OCI-LY3 (cell line): ENCODE measurements at regions not wholly inside any gene's neighbourhood (a gene's known extent, or its start where the extent isn't known, plus 50 kb on each side); places are given as distances from the start of the nearest gene placed in this dataset.

Experiments
- H2AFZ ChIP-seq: fragments of 200-600, 300-600 bp; shearing (Covaris generic); 2 replicates; pipeline ENCODE4 v1.6.0; 2014; ENCODE audit warnings: antibody characterized with exemption, low read depth, low read length
- H3K27ac ChIP-seq: fragments of 200-600, 300-600 bp; sonication (generic); 2 replicates; pipeline ENCODE4 v1.5.1; 2014; ENCODE audit warnings: mild to moderate bottlenecking, low read length, moderate library complexity, mixed read lengths
- H3K27me3 ChIP-seq: fragments of 200-600, 300-600 bp; sonication (generic); 2 replicates; pipeline ENCODE4 v1.6.1; 2014; ENCODE audit warnings: low read depth, low read length, mixed read lengths
- H3K36me3 ChIP-seq: fragments of 200-600, 300-600 bp; sonication (generic); replicated peaks from 2 replicates; pipeline ENCODE3; 2014; ENCODE audit warnings: low read depth, low read length, mixed read lengths
- H3K4me1 ChIP-seq: fragments of 300-600, 200-600 bp; sonication (generic); 2 replicates; pipeline ENCODE4 v1.6.1; 2014; ENCODE audit warnings: low read length, mixed read lengths
- H3K4me2 ChIP-seq: fragments of 200-600, 300-600 bp; sonication (generic); 2 replicates; pipeline ENCODE4 v1.6.1; 2014; ENCODE audit warnings: low read length, mixed read lengths
- H3K4me3 ChIP-seq: fragments of 300-600, 200-600 bp; sonication (generic); 2 replicates; pipeline ENCODE4 v1.5.1; 2014; ENCODE audit warnings: antibody characterized with exemption, mild to moderate bottlenecking, low read length, moderate library complexity
- H3K79me2 ChIP-seq: fragments of 300-600, 200-600 bp; shearing (Covaris generic); 2 replicates; pipeline ENCODE4 v1.6.1; 2014; ENCODE audit warnings: mild to moderate bottlenecking, low read length, mixed read lengths
- H3K9ac ChIP-seq: fragments of 300-600, 200-600 bp; shearing (Covaris generic); 2 replicates; pipeline ENCODE4 v1.6.0; 2014; ENCODE audit warnings: mild to moderate bottlenecking, low read length, moderate library complexity
- H3K9me3 ChIP-seq: fragments of 200-600, 300-600 bp; shearing (Covaris generic); 2 replicates; pipeline ENCODE4 v1.6.1; 2014; ENCODE audit warnings: low read length, mixed read lengths; ENCODE audit not compliant: insufficient read depth
- H4K20me1 ChIP-seq: fragments of 200-600, 300-600 bp; sonication (generic); 2 replicates; pipeline ENCODE4 v1.6.1; 2016; ENCODE audit warnings: low read length, mixed read lengths; ENCODE audit not compliant: insufficient read depth
- CTCF ChIP-seq: fragments of 200-600, 300-600 bp; sonication (generic); IDR thresholded peaks from 2 replicates; pipeline ENCODE4 v1.5.1; 2014; ENCODE audit warnings: antibody characterized with exemption, low read length, low read depth
- EZH2phosphoT487 ChIP-seq: fragments of 200-600 bp; shearing (Covaris generic); IDR thresholded peaks from 2 replicates; pipeline ENCODE4 v1.6.1; 2018; ENCODE audit warnings: antibody characterized with exemption, mixed run types, low read depth

DNA sequence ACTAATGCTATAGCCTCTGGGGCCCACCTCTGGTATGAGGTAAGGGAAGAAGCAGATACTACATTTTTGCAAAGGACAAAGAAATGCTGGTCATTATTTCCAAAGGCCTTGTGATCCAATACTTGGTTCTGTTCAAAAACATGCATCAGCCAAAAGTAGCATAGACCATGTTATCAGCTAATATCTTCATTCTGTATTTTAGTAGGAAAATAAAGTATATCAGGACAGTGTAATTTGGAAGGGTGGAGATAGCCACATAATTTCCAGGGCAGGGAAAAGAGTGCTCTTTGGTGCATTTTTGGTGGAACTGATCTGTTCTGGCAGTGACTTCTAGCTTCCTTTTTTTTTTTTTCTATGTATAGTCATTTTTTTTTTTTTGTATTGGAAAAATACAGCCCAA is 258.0 kb upstream of the SOX4 start:
- H3K79me2 ChIP-seq = no peaks in the 10 kb centered on the region
- no peaks in the 10 kb centered on the region for H3K27me3 ChIP-seq
- H3K4me1 ChIP-seq = no peaks in the 10 kb centered on the region
- no peak overlapping the region for H3K4me2 ChIP-seq
- H3K4me3 ChIP-seq = no peak overlapping the region
- no peaks in the 10 kb centered on the region for H4K20me1 ChIP-seq
- no peak overlapping the region for H2AFZ ChIP-seq
- H3K9me3 ChIP-seq = no peaks in the 10 kb centered on the region
- no peak for TF ChIP-seq EZH2phosphoT487
- no peak for TF ChIP-seq CTCF
- H3K27ac ChIP-seq = no peak overlapping the region
- no peaks in the 10 kb centered on the region for H3K36me3 ChIP-seq
- H3K9ac ChIP-seq = no peak overlapping the region

DNA sequence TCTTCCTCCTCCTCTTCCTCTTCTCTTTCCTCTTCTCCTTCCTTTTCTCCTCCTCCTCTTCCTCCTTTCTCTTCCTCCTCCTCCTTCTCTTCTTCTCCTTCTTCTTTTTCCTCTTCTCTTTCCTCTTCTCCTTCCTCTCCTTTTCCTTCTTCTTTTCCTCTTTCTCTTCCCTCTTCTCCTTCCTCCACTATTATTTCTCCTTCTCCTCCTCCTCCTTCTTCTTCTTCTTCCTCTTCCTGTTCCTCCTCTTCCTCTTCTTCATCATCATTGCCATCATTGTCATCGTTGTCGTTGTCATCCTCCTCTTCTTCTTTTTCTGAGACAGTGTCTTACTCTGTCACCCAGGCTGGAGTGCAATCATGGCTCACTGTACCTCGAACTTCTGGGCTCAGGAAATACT is 256.3 kb upstream of the SOX4 start:
- no peaks in the 10 kb centered on the region for H3K79me2 ChIP-seq
- no peaks in the 10 kb centered on the region for H3K36me3 ChIP-seq
- no peak for TF ChIP-seq EZH2phosphoT487
- TF ChIP-seq CTCF = no peak
- no peak overlapping the region for H2AFZ ChIP-seq
- H3K27ac ChIP-seq = no peak overlapping the region
- no peak overlapping the region for H3K4me3 ChIP-seq
- H3K4me2 ChIP-seq = no peak overlapping the region
- no peaks in the 10 kb centered on the region for H4K20me1 ChIP-seq
- no peaks in the 10 kb centered on the region for H3K4me1 ChIP-seq
- H3K9ac ChIP-seq = no peak overlapping the region
- H3K27me3 ChIP-seq = no peaks in the 10 kb centered on the region
- no peaks in the 10 kb centered on the region for H3K9me3 ChIP-seq

- no peaks in the 10 kb centered on the region for H3K36me3 ChIP-seq
- no peak overlapping the region for H3K9ac ChIP-seq
Observed at GRCh38 chr6:21340573-21340972, 253.0 kb upstream of the SOX4 start.

GRCh38 chr6:21341910-21342309 is 251.6 kb upstream of the SOX4 start:
- no peaks in the 10 kb centered on the region for H3K9me3 ChIP-seq
- no peaks in the 10 kb centered on the region for H3K36me3 ChIP-seq
- H3K79me2 ChIP-seq = no peaks in the 10 kb centered on the region
- H4K20me1 ChIP-seq = no peaks in the 10 kb centered on the region
- H3K27me3 ChIP-seq = no peaks in the 10 kb centered on the region
- TF ChIP-seq EZH2phosphoT487 = no peak
- no peak for TF ChIP-seq CTCF
- no peak overlapping the region for H3K9ac ChIP-seq
- H3K4me2 ChIP-seq = no peak overlapping the region
- no peaks in the 10 kb centered on the region for H3K4me1 ChIP-seq
- no peak overlapping the region for H2AFZ ChIP-seq
- no peak overlapping the region for H3K27ac ChIP-seq
- no peak overlapping the region for H3K4me3 ChIP-seq

More at GRCh38 chr6:21340573-21340972, 253.0 kb upstream of the SOX4 start:
- H3K79me2 ChIP-seq = no peaks in the 10 kb centered on the region
- TF ChIP-seq EZH2phosphoT487 (no peak), CTCF (no peak)
- H3K27ac ChIP-seq = no peak overlapping the region
- no peaks in the 10 kb centered on the region for H3K9me3 ChIP-seq
- H3K4me3 ChIP-seq = no peak overlapping the region
- no peaks in the 10 kb centered on the region for H4K20me1 ChIP-seq
- H3K4me2 ChIP-seq = no peak overlapping the region
- no peaks in the 10 kb centered on the region for H3K27me3 ChIP-seq
- H2AFZ ChIP-seq = no peak overlapping the region
- H3K4me1 ChIP-seq = no peaks in the 10 kb centered on the region
